OCI-LY7 (cell line): ENCODE measurements at regions not wholly inside any gene's neighbourhood (a gene's known extent, or its start where the extent isn't known, plus 50 kb on each side); places are given as distances from the start of the nearest gene placed in this dataset.

Source experiments
- BruUV-seq: library from RNA; stranded (reverse); fragments of 400-500 nt; replicated peaks from 2 replicates; lab custom pipeline; 2021; lab: Mats Ljungman, UMichigan
- CTCF ChIA-PET: fragments of 300-600 bp; sonication (Branson Sonifier 250); formaldehyde crosslinking; loops from one replicate; lab custom pipeline; 2022; ENCODE audit warnings: antibody characterized with exemption; ENCODE audit not compliant: unreplicated experiment; lab: Charles Lee
- POLR2A ChIA-PET: fragments of 300-600 bp; sonication (Branson Sonifier 250); formaldehyde crosslinking; loops from one replicate; lab custom pipeline; 2022; ENCODE audit warnings: antibody characterized with exemption; lab: Charles Lee
- DNase-seq: peaks from one replicate; pipeline ENCODE4 v3.0.0-alpha.2; 2015; ENCODE audit warnings: low spot score
- H2AFZ ChIP-seq: fragments of 200-600 bp; sonication (generic), shearing (Covaris generic); 2 replicates; pipeline ENCODE4 v1.6.1; 2014; ENCODE audit warnings: mild to moderate bottlenecking, antibody characterized with exemption, low read length, moderate library complexity
- H3K27ac ChIP-seq: fragments of 200-600 bp; sonication (generic); 2 replicates; pipeline ENCODE4 v1.5.1; 2014; ENCODE audit warnings: mixed run types, low read depth, mild to moderate bottlenecking, moderate library complexity, low read length, inconsistent platforms; ENCODE audit not compliant: poor library complexity, severe bottlenecking
- H3K36me3 ChIP-seq: fragments of 200-600 bp; sonication (generic); 2 replicates; pipeline ENCODE4 v1.6.1; 2014; ENCODE audit warnings: mild to moderate bottlenecking, antibody characterized with exemption, low read length, moderate library complexity, mixed read lengths; ENCODE audit not compliant: insufficient read depth
- H3K4me1 ChIP-seq: fragments of 200-600 bp; sonication (generic); 2 replicates; pipeline ENCODE4 v1.5.1; 2014; ENCODE audit warnings: mild to moderate bottlenecking, low read length; ENCODE audit not compliant: insufficient read depth, poor library complexity, severe bottlenecking
- H3K4me2 ChIP-seq: fragments of 200-600 bp; sonication (generic); 2 replicates; pipeline ENCODE4 v1.6.1; 2014; ENCODE audit warnings: mild to moderate bottlenecking, low read length
- H3K4me3 ChIP-seq: fragments of 200-600 bp; sonication (generic); 2 replicates; pipeline ENCODE4 v1.5.1; 2014; ENCODE audit warnings: mild to moderate bottlenecking, low read depth, low read length; ENCODE audit not compliant: poor library complexity, severe bottlenecking
- H3K79me2 ChIP-seq: fragments of 200-600 bp; sonication (generic); 2 replicates; pipeline ENCODE4 v1.6.1; 2016; ENCODE audit warnings: low read depth, mild to moderate bottlenecking, low read length, moderate library complexity, mixed read lengths; ENCODE audit not compliant: insufficient read depth
- H3K9me2 ChIP-seq: fragments of 200-600 bp; sonication (generic); 2 replicates; pipeline ENCODE4 v1.6.1; 2016; ENCODE audit warnings: mild to moderate bottlenecking, low read length, mixed read lengths; ENCODE audit not compliant: insufficient read depth
- H3K9me3 ChIP-seq: fragments of 200-600 bp; sonication (generic); 2 replicates; pipeline ENCODE4 v1.6.1; 2014; ENCODE audit warnings: mild to moderate bottlenecking, mixed run types, low read length, mixed read lengths
- H4K20me1 ChIP-seq: fragments of 200-600 bp; sonication (generic); 2 replicates; pipeline ENCODE4 v1.6.1; 2014; ENCODE audit warnings: mild to moderate bottlenecking, antibody characterized with exemption, low read length, moderate library complexity, mixed read lengths; ENCODE audit not compliant: insufficient read depth
- CTCF ChIP-seq: fragments of 200-600 bp; sonication (generic); conservative IDR thresholded peaks from 2 replicates; pipeline ENCODE4 v1.5.1; 2014; ENCODE audit warnings: mild to moderate bottlenecking, antibody characterized with exemption, low read length, moderate library complexity, mixed read lengths
- EZH2phosphoT487 ChIP-seq: fragments of 200-600 bp; sonication (generic); IDR thresholded peaks from 2 replicates; pipeline ENCODE4 v1.6.1; 2018; ENCODE audit warnings: low read depth, borderline replicate concordance, mild to moderate bottlenecking, mixed run types, antibody characterized with exemption, low read length, moderate library complexity, mixed read lengths
- intact Hi-C: fragments of 100-400 bp; cut with micrococcal nuclease; formaldehyde crosslinking; loops from one replicate; pipeline ENCODE4 v1.10.0; 2022; ENCODE audit not compliant: unreplicated experiment

DNA sequence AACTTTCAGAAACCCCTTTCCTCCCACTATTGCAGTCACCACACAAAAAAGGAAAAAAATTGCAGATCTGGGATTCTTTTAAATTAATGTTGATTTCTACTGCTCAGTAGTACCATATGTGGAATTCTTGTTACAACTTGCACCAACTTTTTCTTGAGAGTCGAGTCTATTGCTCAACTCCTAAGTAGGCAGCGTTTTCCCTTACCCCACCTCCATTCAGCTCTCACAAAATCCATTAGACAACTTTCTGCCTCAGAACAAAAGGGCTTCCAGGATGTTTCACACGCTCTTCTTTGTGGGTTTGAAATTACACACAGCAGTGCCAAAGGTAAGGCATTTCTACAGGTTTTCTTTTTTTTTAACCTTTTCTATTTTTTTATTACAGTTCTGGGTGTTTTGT is 179.5 kb downstream of the ANXA2 start:
- Histone ChIP-seq H3K4me3 (no peak overlapping the region), H3K79me2 (no peaks in the 10 kb centered on the region), H2AFZ (no peak overlapping the region), H3K4me2 (no peak overlapping the region), H3K27ac (no peak overlapping the region), H3K9me2 (no peaks in the 10 kb centered on the region), H4K20me1 (no peaks in the 10 kb centered on the region), H3K9me3 (no peaks in the 10 kb centered on the region), H3K4me1 (no peaks in the 10 kb centered on the region), H3K36me3 (no peaks in the 10 kb centered on the region)
- POLR2A ChIA-PET, result no interaction called here
- CTCF ChIA-PET, result no interaction called here
- BruUV-seq, result no TSS peak
- intact Hi-C loops, result no loop called here
- no peak for DNase-seq
- no peak for TF ChIP-seq EZH2phosphoT487
- TF ChIP-seq CTCF, result no peak

DNA sequence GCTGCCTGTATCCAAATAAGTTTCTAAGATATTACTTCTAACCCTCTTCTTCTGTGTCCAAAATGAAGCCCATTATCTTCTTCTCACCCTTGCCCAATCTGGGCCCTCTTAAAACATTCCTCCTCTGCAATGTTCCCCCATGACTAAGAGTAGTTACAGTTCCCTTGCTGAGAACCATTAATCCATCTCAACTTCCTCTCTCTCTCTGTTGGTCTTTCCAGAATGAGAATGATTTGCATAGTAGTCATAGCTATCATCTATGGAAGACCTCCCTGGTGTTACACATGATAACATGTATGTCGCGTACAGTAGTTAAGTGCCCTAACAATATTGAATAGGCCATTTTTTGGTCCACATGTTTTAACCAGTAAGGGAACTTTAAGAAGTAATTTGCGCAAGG is 177.9 kb downstream of the ANXA2 start:
- Histone ChIP-seq H3K4me3 (no peak overlapping the region), H2AFZ (no peak overlapping the region), H3K4me1 (no peaks in the 10 kb centered on the region), H4K20me1 (no peaks in the 10 kb centered on the region), H3K79me2 (no peaks in the 10 kb centered on the region), H3K27ac (no peak overlapping the region), H3K36me3 (no peaks in the 10 kb centered on the region), H3K9me3 (no peaks in the 10 kb centered on the region), H3K9me2 (no peaks in the 10 kb centered on the region), H3K4me2 (no peak overlapping the region)
- DNase-seq, result no peak
- POLR2A ChIA-PET, result no interaction called here
- TF ChIP-seq EZH2phosphoT487, result no peak
- TF ChIP-seq CTCF, result no peak
- intact Hi-C loops, result no loop called here
- no TSS peak for BruUV-seq
- CTCF ChIA-PET, result no interaction called here

DNA sequence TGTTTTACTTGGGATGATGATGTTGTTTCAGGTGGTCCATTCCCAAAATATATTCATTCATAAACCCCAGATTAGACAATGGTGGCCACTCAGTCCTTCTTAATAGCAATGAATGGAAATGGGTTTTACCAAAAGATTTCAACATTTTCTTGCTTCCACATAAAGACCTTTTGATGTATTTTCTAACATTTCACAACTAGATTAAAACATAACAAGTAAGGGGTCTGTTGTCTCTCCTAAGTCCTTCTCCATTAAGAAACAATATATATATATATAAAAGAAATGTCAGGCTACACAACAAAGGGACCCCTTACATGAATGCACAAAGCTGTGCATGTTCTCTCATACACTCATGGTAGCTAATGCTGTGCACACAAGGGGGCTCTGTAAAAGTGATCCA is 176.4 kb downstream of the ANXA2 start:
- Histone ChIP-seq H3K27ac (no peak overlapping the region), H2AFZ (no peak overlapping the region), H3K9me2 (no peaks in the 10 kb centered on the region), H3K4me3 (no peak overlapping the region), H3K4me2 (no peak overlapping the region), H3K79me2 (no peaks in the 10 kb centered on the region), H3K36me3 (no peaks in the 10 kb centered on the region), H3K4me1 (no peaks in the 10 kb centered on the region), H3K9me3 (no peaks in the 10 kb centered on the region), H4K20me1 (no peaks in the 10 kb centered on the region)
- intact Hi-C loops, result no loop called here
- no TSS peak for BruUV-seq
- POLR2A ChIA-PET, result no interaction called here
- TF ChIP-seq EZH2phosphoT487, result no peak
- no peak for TF ChIP-seq CTCF
- CTCF ChIA-PET, result no interaction called here
- DNase-seq, result no peak
